ENCODE measurements at regions not wholly inside any gene's neighbourhood (a gene's known extent, or its start where the extent isn't known, plus 50 kb on each side); places are given as distances from the start of the nearest gene placed in this dataset.

- H3K27me3 Mint-ChIP-seq (ENCODE audit: unreplicated experiment) = peaks cover 30% of the 10 kb centered on the region
- DNase-seq (ENCODE audit: extremely low spot score, unreplicated experiment) = no peak
- H3K4me3 Mint-ChIP-seq (ENCODE audit: unreplicated experiment) = no peak overlapping the region
- no peaks in the 10 kb centered on the region for H3K36me3 Mint-ChIP-seq (ENCODE audit: unreplicated experiment)
- no peak overlapping the region for H3K27ac Mint-ChIP-seq (ENCODE audit: unreplicated experiment)
- H3K9me3 Mint-ChIP-seq (ENCODE audit: unreplicated experiment) = no peaks in the 10 kb centered on the region
- TF ChIP-seq, protein P1, sequence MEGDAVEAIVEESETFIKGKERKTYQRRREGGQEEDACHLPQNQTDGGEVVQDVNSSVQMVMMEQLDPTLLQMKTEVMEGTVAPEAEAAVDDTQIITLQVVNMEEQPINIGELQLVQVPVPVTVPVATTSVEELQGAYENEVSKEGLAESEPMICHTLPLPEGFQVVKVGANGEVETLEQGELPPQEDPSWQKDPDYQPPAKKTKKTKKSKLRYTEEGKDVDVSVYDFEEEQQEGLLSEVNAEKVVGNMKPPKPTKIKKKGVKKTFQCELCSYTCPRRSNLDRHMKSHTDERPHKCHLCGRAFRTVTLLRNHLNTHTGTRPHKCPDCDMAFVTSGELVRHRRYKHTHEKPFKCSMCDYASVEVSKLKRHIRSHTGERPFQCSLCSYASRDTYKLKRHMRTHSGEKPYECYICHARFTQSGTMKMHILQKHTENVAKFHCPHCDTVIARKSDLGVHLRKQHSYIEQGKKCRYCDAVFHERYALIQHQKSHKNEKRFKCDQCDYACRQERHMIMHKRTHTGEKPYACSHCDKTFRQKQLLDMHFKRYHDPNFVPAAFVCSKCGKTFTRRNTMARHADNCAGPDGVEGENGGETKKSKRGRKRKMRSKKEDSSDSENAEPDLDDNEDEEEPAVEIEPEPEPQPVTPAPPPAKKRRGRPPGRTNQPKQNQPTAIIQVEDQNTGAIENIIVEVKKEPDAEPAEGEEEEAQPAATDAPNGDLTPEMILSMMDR (IDR thresholded peaks at IDR 0.05) = no peak
- no peaks in the 10 kb centered on the region for H3K4me1 Mint-ChIP-seq (ENCODE audit: unreplicated experiment)
Measured at GRCh38 chr9:71632776-71633175, 135.5 kb downstream of the CEMIP2 start.

DNA sequence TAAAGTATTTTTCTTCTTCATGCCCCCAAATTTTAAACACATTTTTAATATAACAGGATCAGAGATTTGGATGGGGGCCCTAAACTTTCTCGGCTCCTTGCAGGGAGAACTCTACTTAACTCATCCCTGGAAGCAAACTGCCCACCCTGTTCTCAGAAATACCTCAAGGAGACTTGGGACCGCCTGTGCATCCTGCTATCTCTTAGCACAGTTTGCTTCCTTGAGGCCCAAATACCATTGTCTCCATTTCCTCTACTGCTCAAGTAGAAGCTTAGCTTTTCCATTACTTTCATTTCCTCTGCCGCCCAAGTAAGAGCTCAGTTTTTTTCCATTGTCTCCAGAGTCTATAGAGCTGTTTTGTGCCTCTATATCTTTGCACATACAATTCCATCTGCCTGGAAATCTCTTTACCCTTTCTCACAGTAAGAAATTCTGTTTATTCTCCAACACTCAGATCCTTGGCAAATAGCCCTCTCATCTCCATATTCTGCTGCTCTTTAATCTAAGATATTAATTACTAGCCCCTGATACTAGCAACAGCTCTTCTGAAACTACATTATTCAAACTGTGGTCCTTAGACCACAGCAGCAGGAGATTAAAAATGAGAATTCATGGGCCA lies 137.8 kb downstream of the CEMIP2 start:
- TF ChIP-seq, protein P1 (IDR thresholded peaks at IDR 0.05) = no peak
- Mint-ChIP-seq H3K27ac (ENCODE audit: unreplicated experiment) (no peak overlapping the region), H3K4me1 (ENCODE audit: unreplicated experiment) (no peaks in the 10 kb centered on the region), H3K27me3 (ENCODE audit: unreplicated experiment) (peaks cover 22% of the 10 kb centered on the region), H3K9me3 (ENCODE audit: unreplicated experiment) (no peaks in the 10 kb centered on the region), H3K36me3 (ENCODE audit: unreplicated experiment) (no peaks in the 10 kb centered on the region), H3K4me3 (ENCODE audit: unreplicated experiment) (no peak overlapping the region)
- no peak for DNase-seq (ENCODE audit: extremely low spot score, unreplicated experiment)

GRCh38 chr9:71629578-71630215 lies 138.6 kb downstream of the CEMIP2 start:
- TF ChIP-seq, protein P1 (IDR thresholded peaks at IDR 0.05) = no peak
- DNase-seq (ENCODE audit: extremely low spot score, unreplicated experiment) = no peak
- no peaks in the 10 kb centered on the region for H3K36me3 Mint-ChIP-seq (ENCODE audit: unreplicated experiment)
- H3K9me3 Mint-ChIP-seq (ENCODE audit: unreplicated experiment) = no peaks in the 10 kb centered on the region
- H3K4me3 Mint-ChIP-seq (ENCODE audit: unreplicated experiment) = no peak overlapping the region
- H3K27me3 Mint-ChIP-seq (ENCODE audit: unreplicated experiment) = peaks cover 18% of the 10 kb centered on the region
- no peaks in the 10 kb centered on the region for H3K4me1 Mint-ChIP-seq (ENCODE audit: unreplicated experiment)
- H3K27ac Mint-ChIP-seq (ENCODE audit: unreplicated experiment) = no peak overlapping the region

- Mint-ChIP-seq H3K4me3 (ENCODE audit: unreplicated experiment) (no peak overlapping the region), H3K27me3 (ENCODE audit: unreplicated experiment) (peaks cover 18% of the 10 kb centered on the region), H3K36me3 (ENCODE audit: unreplicated experiment) (no peaks in the 10 kb centered on the region), H3K27ac (ENCODE audit: unreplicated experiment) (no peak overlapping the region), H3K9me3 (ENCODE audit: unreplicated experiment) (no peaks in the 10 kb centered on the region), H3K4me1 (ENCODE audit: unreplicated experiment) (no peaks in the 10 kb centered on the region)
- TF ChIP-seq, protein P1 (IDR thresholded peaks at IDR 0.05) = peak; percentile 39
- no peak for DNase-seq (ENCODE audit: extremely low spot score, unreplicated experiment)
Measured at GRCh38 chr9:71628247-71628646, 140.1 kb downstream of the CEMIP2 start.

GRCh38 chr9:71627537-71627936 lies 140.8 kb downstream of the CEMIP2 start:
- H3K9me3 Mint-ChIP-seq (ENCODE audit: unreplicated experiment) = no peaks in the 10 kb centered on the region
- H3K36me3 Mint-ChIP-seq (ENCODE audit: unreplicated experiment) = no peaks in the 10 kb centered on the region
- no peak for DNase-seq (ENCODE audit: extremely low spot score, unreplicated experiment)
- H3K4me1 Mint-ChIP-seq (ENCODE audit: unreplicated experiment) = no peaks in the 10 kb centered on the region
- H3K27ac Mint-ChIP-seq (ENCODE audit: unreplicated experiment) = no peak overlapping the region
- TF ChIP-seq, protein P1 (IDR thresholded peaks at IDR 0.05) = no peak
- H3K27me3 Mint-ChIP-seq (ENCODE audit: unreplicated experiment) = peaks cover 22% of the 10 kb centered on the region
- no peak overlapping the region for H3K4me3 Mint-ChIP-seq (ENCODE audit: unreplicated experiment)

Data from osteocyte (in vitro differentiated cells).